Fibroblast of skin of left quadriceps (primary cell): ENCODE measurements at regions not wholly inside any gene's neighbourhood (a gene's known extent, or its start where the extent isn't known, plus 50 kb on each side); places are given as distances from the start of the nearest gene placed in this dataset.

Experiments used
- DNase-seq, 2 experiments: peaks; one replicate each; pipeline ENCODE4 v3.0.0-alpha.2; 2013; ENCODE audit warnings: low read depth in 2 of 2

DNA sequence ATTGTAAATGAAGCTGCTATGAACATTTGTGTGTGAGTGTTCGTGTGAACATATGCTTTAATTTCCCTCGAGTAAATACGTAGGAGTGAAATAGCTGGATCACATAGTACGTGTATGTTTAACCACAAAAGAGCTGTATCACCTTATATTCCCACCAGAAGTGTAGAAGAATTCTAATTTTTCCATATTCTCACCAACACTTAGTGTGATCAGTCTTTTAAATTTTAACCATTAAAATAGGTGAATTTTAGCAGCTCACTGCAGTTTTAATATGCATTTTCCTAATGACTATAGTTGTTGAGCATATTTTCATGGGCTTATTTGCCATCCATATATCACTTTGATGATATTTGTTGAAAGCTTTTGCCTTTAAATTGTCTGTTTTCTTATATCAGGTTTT is 741.2 kb downstream of the PTPRU start:
- no peak for DNase-seq

DNA sequence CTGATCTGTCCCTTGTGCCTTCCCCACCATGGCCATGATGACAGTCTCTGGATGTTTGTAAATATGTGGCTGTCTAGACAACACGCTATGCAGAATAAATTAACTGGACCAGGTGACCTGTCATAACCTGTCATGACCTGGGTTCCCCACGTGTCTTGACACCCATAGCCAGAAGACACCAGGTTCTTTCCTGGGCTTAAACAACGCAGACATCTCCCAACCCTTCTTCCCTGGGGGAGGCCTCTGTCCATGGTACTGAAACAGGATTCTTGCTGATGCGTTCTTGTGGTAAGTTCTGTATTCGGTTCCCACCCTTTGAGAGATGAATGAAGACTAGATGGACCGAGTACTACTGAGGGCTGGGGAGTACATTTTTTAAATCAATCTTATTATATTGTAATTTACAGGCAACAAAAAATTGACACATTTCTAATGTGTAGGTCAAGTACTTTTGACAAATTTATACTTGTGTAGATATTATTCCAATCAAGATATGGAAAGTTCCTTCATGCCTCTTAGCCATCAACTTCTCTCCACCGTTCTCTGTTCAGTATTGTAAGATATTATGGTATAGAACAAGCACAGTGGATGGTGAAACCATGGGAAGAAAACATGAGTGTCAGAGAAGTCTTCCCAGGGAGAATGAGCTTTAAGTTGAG is 738.8 kb downstream of the PTPRU start:
- DNase-seq: peak; percentile 18 to 22

DNA sequence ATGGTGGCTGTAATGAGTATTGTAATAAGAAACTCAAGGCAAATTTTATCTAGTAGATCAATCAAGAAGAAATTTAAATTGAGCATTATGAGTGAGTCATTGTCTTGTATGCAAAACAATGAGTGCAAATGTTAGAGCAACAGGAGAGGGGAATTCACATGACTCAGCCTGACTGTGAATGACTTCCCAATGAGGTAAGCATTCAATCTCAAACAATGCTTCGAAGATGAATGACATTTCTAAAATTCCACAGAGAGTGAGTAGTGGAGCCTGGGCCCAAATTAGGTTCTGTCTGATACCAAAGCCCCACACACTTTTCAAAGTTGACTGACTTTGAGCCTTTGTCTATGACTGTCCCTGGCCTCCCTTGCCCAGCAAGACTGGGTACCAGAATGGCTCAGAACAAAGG is 738.0 kb downstream of the PTPRU start:
- DNase-seq: peak; percentile 40 to 46

DNA sequence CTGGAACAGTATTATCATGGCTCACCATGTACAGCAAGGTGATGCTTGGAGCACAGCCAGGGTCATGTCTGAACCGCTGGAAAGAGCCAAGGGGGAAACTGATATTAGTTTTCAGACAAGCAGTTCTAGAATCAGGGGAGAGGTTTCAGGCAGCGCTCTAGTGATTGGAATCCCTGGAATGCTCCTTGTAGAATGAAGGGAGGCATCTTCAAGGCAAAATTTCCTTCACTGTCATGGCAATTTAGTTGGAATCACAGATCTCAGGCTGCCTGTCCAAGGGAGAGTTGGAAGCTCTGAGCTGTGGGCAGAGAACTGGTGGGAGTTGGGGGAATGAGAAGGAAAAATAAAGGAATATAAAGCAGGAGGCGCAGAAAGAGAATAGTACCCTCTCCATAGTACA is 737.1 kb downstream of the PTPRU start:
- DNase-seq: no peak

DNA sequence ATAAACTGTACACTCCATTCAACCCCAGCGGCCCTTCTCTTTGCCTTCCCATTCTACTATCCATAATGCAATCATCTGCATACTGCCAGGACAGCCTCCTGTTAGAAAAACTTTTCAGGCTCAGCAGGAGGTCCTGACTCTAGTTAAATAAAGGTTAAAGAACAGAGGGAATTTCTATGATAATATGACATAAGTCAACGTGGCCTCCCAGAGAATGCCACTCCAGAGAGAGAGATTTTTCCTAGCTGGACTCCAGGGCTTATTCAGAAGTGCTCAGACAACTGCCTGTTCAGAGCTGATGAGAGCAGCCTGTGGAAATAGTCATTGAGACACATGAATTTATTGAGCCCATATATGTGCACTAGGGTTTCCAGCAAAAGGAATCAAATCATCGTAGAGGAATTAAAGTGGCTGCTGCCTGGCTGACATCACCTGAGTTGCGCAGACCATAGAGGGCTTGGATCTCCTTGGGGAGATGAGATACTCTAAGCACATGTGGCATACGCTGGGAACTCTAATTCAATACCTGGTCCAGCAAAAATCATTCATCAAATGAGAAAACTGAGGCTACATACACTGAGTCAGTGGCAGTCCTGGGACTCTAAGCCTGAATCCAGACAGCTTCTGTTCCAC is 736.2 kb downstream of the PTPRU start:
- no peak for DNase-seq

DNA sequence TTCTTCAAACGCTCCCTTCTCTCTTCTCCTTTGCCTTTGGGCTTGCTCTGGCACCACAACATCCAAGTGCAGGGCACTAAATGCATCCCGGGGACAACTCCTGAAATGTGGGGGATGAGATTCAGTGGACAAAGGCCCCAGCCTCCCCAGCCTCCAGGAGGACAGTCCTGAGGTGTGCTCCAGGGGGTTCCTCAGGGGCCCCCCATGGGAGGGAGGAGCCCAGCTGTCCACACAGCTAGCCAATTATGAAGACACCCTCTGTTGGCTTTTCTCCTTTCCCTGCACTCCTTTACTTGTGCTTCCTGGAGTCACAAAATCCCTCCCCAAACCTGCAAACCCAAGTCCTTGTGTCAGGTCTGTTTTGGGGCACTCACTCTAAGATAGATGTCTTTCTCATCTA is 735.4 kb downstream of the PTPRU start:
- no peak for DNase-seq

DNA sequence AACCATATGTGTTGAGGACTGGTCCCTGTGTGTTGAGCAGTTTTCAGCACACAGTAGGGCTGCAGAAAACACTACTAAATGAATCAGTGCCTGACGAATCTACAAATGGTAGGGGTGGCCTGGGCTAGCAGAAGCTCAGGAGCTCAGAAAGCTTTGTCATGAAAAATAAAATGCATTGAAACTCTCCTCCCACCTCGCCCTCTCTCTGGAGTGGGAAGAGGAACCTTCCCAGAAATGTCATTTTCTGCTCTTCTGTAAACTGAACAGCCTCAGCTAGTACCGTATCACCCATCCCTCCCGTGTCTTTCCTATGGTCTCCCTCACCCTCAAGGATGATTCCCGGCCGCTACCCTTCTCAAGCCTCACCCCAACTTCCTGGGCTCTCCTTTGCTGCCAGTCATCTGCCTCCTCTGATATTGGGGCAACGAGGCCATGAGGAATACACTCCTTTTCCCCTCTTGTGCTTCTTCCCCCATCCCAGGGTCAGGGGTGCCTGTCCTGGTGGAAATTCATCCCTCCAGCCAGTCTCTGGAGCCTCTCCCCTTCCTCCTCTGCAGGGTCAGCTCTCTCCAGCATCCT is 734.5 kb downstream of the PTPRU start:
- no peak for DNase-seq

DNA sequence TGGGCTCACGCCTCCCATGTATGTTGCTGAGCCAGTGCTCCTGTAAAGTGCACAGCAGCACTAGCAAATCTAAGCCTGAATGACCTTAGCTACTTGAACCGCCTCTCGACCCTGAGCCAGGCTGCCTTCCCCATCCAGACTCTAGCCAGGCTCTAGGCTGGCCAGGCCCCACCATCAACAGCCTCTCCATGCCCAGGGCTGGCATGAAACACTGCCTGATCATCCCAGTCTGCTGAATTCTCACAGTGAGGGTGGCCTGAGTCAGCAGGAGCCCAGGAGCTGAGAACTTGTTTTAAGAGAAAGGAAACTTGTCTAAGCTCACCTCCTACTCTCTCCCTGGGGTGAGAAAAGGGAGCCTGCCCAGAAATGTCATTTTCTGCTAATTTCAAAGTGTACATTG is 733.3 kb downstream of the PTPRU start:
- DNase-seq: no peak

DNA sequence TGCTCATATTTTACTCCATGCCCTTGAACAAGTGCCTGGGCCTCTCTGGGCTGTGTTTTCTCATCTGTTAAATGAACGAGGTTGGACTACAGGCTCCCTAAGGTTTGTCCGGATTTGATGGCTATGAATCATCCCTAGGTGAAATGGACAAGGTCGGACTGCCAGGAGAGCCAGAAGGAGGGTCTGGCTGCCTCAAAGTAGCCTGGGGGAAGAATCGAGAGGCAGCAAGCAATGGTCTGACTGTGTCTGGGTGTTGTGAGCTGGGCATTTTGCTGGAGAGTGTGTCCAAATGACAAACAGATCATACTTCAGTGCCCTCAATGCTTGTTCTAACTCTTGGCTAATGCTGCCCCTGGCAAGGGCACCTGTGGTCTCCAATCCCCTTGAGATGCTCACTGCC is 730.9 kb downstream of the PTPRU start:
- DNase-seq: no peak

DNA sequence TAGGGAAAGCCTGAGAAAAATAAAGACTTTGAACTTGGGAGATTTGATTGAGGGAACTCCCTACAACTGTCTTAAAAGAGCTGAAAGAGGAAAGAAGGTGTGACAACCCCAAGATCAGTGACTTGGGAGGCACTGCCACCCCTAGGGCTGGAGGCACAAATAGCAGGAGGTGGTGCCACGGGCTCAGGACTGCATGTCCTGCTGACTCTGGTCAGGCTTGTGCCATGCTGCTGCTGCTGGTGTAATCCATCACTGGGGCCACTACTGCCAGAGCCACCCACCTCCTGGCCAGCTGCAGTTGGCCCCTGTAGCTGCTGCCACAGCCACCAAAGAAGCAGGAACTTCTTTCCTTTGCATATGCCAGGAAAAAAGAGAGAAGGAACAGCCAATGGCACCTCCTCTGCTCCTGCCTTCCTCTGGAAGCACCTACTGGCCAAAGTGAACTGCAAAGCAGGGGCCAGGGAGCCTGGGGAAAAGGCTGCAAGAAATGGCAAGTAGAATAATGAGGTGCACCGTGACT is 730.3 kb downstream of the PTPRU start:
- DNase-seq: no peak

DNA sequence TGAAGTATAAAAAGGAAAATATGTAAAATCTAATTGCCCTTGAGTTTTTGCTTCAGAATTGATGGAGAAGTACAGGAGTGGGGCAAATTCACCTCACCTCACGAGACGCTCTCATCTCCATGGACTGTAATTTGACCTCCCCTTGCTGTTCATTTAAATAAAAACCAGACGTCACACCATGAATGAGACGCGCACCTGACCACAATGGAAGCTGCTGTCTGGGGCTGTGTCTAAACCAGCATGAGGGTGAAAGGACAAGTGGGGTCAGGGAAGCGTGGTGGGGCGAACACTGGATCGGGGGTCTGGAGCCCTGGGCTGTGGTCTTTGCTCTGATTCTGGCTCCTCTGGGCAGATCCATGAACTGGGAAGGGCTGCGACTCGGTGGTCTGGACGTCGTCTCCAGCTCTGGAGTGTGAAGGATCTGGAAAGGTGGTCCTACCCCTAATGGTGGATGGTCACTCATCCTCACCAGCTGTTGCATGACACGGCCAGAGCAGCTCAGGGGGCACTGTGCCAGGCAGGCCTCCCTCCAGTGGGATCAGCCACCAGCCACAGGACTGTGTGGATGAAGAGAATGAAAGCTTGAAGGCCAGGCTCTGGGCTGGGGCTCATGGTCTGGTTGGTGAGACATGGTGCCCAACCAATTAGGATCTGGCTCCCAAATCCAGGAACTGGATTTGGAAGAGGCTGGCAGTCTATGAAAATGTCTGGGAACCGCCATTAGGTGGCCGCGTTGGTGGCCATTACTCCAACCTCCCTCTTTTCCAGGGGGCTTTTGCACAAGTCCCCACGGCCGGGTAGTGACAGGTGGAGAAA is 728.6 kb downstream of the PTPRU start:
- no peak for DNase-seq

DNA sequence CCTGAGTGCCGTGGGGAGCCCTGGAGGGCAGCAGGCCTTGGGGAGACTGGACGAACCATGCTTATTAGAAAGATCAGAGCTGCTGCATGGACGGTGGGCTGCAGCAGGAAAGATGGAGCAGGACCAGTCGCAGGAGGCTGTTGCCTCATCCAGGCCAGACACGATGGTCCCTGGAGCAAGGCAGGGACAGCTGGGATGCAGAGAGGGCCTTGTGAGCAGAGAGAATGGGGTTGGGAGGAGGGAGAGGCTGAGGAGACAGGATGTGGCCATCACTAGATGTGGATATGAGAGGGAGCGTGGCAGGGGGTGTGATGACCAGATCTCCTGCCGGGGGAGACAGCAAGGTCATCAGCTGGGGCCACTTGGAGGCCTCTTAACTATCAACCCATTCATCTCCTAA is 727.6 kb downstream of the PTPRU start:
- no peak for DNase-seq

DNA sequence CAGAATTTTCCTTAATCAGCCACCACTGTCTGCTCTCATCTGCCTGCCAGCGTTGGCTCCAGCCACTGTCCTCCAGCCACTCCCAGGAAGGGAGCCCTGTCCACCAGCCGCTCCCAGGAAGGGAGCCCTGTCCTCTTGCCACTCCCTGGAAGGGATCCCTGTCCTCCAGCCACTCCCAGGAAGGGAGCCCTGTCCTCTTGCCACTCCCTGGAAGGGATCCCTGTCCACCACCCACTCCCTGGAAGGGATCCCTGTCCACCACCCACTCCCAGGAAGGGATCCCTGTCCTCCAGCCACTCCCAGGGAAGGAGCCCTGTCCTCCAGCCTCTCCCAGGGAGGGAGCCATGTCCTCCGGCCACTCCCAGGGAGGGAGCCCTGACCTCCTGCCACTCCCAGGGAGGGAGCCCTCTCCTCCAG is 726.5 kb downstream of the PTPRU start:
- DNase-seq: no peak

DNA sequence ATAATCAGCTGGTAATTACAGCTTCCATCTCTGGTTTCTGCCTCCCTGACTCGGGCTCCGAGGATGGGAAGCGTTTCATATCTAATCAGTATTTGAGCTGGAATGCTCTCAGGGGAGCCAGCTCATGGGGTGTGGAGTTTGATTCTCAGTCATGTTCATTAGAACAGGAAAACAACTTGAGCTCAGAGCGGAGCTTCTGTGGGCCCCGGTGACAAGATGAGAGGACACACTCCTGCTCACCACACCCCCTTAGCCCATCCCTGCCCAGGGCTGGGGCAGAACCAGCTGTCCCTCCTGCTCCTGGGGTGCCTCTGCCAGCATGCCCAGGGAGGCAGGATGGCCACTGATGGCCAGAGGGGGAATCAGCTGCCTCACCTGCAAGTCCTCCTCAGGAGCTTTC is 726.0 kb downstream of the PTPRU start:
- no peak for DNase-seq

DNA sequence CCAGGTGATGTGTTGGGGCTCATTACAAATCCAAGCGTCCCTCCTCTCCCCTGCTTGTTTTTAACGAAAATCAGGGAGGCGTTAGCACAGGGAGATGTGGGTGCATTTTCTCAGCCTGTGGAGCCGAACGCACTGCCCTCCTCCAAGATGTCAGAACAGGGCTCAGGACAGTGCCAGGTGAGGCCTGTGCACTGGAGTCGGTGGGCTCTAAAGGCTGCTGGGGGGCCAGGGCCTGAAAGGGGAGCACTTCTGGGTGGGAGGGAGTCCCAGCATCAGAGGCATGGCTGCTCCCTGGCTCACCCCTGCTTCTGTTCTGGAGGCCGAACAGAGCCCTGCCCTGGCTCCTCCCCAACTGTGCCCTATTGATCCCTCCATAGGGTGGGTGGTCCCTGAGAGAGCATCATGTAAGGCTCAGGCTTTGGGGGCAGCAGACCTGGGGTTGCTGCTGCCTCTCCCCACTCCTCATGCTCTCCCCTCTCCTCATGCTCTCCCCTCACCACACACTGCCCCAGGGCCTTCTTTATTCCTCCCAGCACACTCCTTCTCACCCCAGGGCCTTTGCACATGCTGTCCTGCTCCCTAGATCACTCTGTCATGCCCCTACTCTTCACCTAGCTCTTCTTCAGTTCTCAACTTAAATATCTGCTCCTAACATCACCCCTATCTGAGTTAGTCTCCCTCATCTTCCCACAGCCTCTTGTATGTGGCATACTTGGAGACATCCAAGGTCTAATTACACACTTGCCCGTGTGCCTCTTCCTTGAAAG is 725.2 kb downstream of the PTPRU start:
- DNase-seq: no peak

DNA sequence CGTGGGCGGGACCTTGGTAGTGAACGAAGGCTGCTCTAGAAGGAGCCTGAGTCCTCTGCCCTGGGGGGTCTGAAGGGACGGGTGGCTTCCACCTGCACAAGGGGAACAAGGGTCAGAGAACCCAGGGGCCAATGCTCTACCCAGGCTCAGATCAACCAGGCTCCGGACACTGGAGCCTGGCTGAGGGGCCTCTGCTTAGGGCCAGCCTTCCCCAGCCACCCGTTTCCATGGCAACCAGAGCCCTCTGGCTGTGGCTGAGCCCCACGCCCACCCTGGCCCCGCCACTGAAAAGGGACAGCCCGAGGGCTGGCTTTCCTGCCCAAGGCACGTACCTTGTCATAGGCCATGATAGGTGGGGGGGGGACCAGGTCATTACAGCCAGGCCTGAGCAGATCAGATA is 724.6 kb downstream of the PTPRU start:
- no peak for DNase-seq

DNA sequence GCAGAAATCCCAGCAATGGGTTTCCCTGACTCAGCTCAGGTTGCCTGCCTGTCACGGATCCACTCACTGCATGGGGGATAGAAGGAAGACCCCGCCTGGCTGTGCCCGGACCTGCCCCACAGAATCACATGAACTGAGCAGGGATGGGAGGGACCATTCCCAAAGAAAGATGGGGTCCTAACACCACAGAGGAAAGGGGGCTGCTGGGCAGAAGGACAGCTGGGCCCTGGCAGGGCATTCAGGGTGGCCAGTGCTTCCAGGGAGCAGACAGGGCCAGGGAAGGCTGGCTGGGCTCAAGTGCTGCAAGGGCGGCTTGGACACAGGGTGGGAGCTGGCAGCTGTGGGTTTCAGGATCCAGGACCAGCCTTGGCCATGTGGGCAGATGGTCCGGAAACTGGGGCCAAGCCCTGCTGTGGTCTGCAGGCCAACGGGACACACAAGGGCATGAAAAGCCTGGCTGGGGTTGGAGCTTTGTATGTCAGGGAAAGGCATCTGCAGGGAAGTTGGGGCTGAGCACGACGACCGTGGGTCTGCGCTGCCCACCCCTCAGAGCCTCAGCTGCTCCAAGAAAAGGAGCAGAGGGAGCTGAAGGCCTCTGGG is 723.9 kb downstream of the PTPRU start:
- DNase-seq: no peak

DNA sequence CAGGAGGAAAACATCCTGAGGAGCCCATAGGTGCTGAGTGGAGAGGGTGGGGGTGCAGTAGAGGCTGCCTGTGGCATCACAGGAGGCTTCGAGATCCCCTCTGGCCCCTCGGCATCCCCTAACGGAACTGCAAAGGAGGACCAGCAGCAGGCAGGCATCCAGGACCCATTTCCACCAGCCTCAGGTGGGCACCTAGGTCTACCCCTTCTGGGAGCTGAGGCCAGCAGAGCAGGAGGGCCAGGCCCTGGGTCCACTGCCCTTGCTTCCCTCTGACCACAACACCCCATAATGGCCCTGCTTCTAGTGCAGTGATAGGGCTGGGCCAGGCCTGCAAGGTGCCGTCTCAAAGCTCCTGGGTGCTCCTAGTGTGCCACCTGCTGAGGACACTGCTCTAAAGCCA is 723.0 kb downstream of the PTPRU start:
- no peak for DNase-seq

DNA sequence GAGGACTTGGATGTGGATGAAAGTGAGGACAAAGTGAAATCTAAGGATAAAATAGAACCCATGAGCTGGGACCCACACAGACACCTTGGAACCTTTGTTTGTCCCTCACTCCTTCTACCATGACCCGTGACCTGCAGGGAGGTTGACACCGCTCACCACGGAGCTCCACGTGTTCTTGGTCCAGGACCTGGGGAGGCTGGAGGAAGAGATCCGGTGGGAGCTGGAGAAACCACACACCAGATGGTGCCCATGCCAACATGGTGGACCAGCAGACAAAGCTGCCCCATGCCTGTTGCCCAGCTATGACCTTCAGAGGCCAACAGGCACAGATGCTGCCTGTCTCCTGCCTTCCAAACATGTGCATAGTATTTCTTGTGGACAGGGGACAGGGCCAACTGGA is 721.9 kb downstream of the PTPRU start:
- DNase-seq: no peak

DNA sequence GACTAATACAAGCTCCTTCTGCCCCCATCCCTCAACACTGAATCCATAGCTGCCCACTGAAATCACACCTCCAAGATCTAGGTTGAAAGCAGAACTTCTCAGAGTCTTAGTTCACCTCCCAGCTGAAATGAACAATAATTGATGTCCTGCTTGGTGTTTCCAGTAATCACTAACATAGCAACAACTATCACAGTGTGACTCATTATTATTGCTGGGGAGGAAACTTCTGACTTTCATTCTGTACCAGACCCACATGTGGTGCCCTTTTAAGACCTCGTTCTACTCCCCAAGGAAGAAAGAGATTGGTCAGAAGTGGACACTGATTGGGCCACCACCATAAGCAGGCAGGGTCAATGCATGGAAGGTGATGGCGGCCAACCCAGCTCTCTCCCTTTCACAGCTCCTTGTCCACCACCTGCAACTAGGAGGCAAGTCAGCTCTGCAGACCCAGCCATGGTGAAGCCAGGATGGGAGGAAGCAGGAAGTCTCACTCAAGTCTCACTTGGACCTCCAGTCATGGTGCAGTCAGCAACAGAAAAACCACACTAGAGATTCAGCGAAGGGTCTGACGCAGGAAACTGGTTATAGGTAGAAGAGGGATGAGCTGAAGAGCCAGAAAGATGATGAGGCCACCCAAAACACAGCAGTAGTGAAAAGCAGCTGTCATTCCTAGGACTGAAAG is 720.2 kb downstream of the PTPRU start:
- DNase-seq: no peak

DNA sequence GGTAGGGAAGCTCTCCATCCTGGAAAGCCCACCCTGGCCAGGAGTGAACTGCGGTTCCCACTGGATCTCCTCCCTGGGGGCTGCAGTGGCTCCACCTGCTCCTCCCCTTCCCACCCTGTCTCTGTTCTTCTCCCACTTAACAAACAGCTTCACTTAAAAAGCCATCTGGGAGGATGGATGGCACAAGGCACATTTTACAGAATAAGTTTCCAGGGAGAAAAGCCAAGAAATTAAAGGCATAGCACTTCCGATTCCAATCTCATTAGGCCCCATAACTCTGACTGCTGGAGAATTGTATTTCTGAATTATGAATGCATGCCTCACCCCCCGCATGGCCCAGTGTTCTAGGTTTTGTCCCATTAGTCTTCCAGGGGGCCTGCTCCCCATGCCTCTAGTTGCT is 718.3 kb downstream of the PTPRU start:
- DNase-seq: no peak
